ENCODE measurements at regions not wholly inside any gene's neighbourhood (a gene's known extent, or its start where the extent isn't known, plus 50 kb on each side); places are given as distances from the start of the nearest gene placed in this dataset.

GRCh38 chr4:124079174-124079780 lies 633.3 kb downstream of the ANKRD50 start:
- intact Hi-C loops (cut with micrococcal nuclease; ENCODE audit: unreplicated experiment), result no loop called here
- H3K27ac ChIP-seq (ENCODE audit: low read depth, low read length, poor library complexity, severe bottlenecking), result no peak overlapping the region
- BruUV-seq (replicated peaks), result no TSS peak
- H2AFZ ChIP-seq (ENCODE audit: low read length), result no peak overlapping the region
- H3K4me3 ChIP-seq (ENCODE audit: low read depth, low read length, poor library complexity, severe bottlenecking), result no peak overlapping the region
- no peaks in the 10 kb centered on the region for H3K79me2 ChIP-seq (ENCODE audit: insufficient read depth, low read depth, low read length)
- H3K9me3 ChIP-seq (ENCODE audit: low read length), result 0 out of 2 replicates have a peak, but pooled peaks cover 7% of the 10 kb centered on the region
- CTCF ChIA-PET (ENCODE audit: unreplicated experiment), result no interaction called here
- H3K4me1 ChIP-seq (ENCODE audit: insufficient read depth, low read length, poor library complexity, severe bottlenecking), result no peaks in the 10 kb centered on the region
- no peaks in the 10 kb centered on the region for H4K20me1 ChIP-seq (ENCODE audit: insufficient read depth, low read length)
- POLR2A ChIA-PET, result no interaction called here
- no peaks in the 10 kb centered on the region for H3K36me3 ChIP-seq (ENCODE audit: insufficient read depth, low read length)
- no peak overlapping the region for H3K4me2 ChIP-seq (ENCODE audit: low read length)
- no peaks in the 10 kb centered on the region for H3K9me2 ChIP-seq (ENCODE audit: insufficient read depth, low read length)
- no peak for DNase-seq (ENCODE audit: low spot score)
- TF ChIP-seq, protein P1, sequence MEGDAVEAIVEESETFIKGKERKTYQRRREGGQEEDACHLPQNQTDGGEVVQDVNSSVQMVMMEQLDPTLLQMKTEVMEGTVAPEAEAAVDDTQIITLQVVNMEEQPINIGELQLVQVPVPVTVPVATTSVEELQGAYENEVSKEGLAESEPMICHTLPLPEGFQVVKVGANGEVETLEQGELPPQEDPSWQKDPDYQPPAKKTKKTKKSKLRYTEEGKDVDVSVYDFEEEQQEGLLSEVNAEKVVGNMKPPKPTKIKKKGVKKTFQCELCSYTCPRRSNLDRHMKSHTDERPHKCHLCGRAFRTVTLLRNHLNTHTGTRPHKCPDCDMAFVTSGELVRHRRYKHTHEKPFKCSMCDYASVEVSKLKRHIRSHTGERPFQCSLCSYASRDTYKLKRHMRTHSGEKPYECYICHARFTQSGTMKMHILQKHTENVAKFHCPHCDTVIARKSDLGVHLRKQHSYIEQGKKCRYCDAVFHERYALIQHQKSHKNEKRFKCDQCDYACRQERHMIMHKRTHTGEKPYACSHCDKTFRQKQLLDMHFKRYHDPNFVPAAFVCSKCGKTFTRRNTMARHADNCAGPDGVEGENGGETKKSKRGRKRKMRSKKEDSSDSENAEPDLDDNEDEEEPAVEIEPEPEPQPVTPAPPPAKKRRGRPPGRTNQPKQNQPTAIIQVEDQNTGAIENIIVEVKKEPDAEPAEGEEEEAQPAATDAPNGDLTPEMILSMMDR (conservative IDR thresholded peaks at IDR 0.05; ENCODE audit: low read length), result no peak
- TF ChIP-seq EZH2phosphoT487 (IDR thresholded peaks at IDR 0.05; ENCODE audit: borderline replicate concordance, low read depth, low read length), result no peak

DNA sequence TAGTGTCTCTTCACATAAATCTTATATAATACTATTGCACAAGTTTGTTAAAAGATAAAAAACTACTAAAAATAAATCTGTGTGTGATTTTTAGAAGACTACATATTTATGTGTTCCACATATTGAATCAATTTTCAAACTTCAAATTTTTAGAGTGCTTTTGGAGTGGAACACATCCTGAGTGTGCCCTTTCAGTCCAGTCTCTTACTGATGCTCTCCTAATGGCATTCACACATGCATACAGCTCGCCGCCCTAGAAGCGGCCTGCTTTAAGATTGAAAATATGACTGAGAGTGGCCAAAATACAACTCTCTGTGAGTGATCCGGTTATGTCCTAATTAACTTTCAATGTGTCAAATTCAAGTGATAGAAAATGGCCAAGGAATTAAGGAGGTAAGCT lies 628.8 kb downstream of the ANKRD50 start:
- Histone ChIP-seq H3K4me2 (ENCODE audit: low read length) (no peak overlapping the region), H3K9me2 (ENCODE audit: insufficient read depth, low read length) (no peaks in the 10 kb centered on the region), H3K79me2 (ENCODE audit: insufficient read depth, low read depth, low read length) (no peaks in the 10 kb centered on the region), H3K36me3 (ENCODE audit: insufficient read depth, low read length) (no peaks in the 10 kb centered on the region), H3K4me1 (ENCODE audit: insufficient read depth, low read length, poor library complexity, severe bottlenecking) (no peaks in the 10 kb centered on the region), H3K27ac (ENCODE audit: low read depth, low read length, poor library complexity, severe bottlenecking) (no peak overlapping the region), H3K9me3 (ENCODE audit: low read length) (0 out of 2 replicates have a peak, but pooled peaks cover 7% of the 10 kb centered on the region), H2AFZ (ENCODE audit: low read length) (no peak overlapping the region), H4K20me1 (ENCODE audit: insufficient read depth, low read length) (no peaks in the 10 kb centered on the region), H3K4me3 (ENCODE audit: low read depth, low read length, poor library complexity, severe bottlenecking) (no peak overlapping the region)
- intact Hi-C loops (cut with micrococcal nuclease; ENCODE audit: unreplicated experiment), result no loop called here
- no peak for DNase-seq (ENCODE audit: low spot score)
- ChIA-PET CTCF (ENCODE audit: unreplicated experiment) (no interaction called here), POLR2A (interaction anchor here (0.7 kb wide), 1 partner anchor 1559 kb away, joined by 4 read pairs; no protein-coding TSS in a partner anchor)
- BruUV-seq (replicated peaks), result no TSS peak
- TF ChIP-seq, protein P1 (conservative IDR thresholded peaks at IDR 0.05; ENCODE audit: low read length), result no peak
- TF ChIP-seq EZH2phosphoT487 (IDR thresholded peaks at IDR 0.05; ENCODE audit: borderline replicate concordance, low read depth, low read length), result no peak

GRCh38 chr4:124085561-124086180 lies 626.9 kb downstream of the ANKRD50 start:
- TF ChIP-seq EZH2phosphoT487 (IDR thresholded peaks at IDR 0.05; ENCODE audit: borderline replicate concordance, low read depth, low read length), result no peak
- TF ChIP-seq, protein P1 (conservative IDR thresholded peaks at IDR 0.05; ENCODE audit: low read length), result no peak
- H3K27ac ChIP-seq (ENCODE audit: low read depth, low read length, poor library complexity, severe bottlenecking), result no peak overlapping the region
- no peaks in the 10 kb centered on the region for H3K9me2 ChIP-seq (ENCODE audit: insufficient read depth, low read length)
- no peaks in the 10 kb centered on the region for H3K79me2 ChIP-seq (ENCODE audit: insufficient read depth, low read depth, low read length)
- CTCF ChIA-PET (ENCODE audit: unreplicated experiment), result no interaction called here
- 0 out of 2 replicates have a peak, but pooled peaks cover under 1% of the 10 kb centered on the region for H3K9me3 ChIP-seq (ENCODE audit: low read length)
- H3K4me1 ChIP-seq (ENCODE audit: insufficient read depth, low read length, poor library complexity, severe bottlenecking), result no peaks in the 10 kb centered on the region
- intact Hi-C loops (cut with micrococcal nuclease; ENCODE audit: unreplicated experiment), result no loop called here
- H3K4me2 ChIP-seq (ENCODE audit: low read length), result no peak overlapping the region
- no TSS peak for BruUV-seq (replicated peaks)
- no peak overlapping the region for H3K4me3 ChIP-seq (ENCODE audit: low read depth, low read length, poor library complexity, severe bottlenecking)
- H4K20me1 ChIP-seq (ENCODE audit: insufficient read depth, low read length), result no peaks in the 10 kb centered on the region
- POLR2A ChIA-PET, result interaction anchor here (0.9 kb wide), 1 partner anchor 12 kb away, joined by 4 read pairs; no protein-coding TSS in a partner anchor
- H3K36me3 ChIP-seq (ENCODE audit: insufficient read depth, low read length), result no peaks in the 10 kb centered on the region
- no peak overlapping the region for H2AFZ ChIP-seq (ENCODE audit: low read length)
- no peak for DNase-seq (ENCODE audit: low spot score)

Data from OCI-LY7 (cell line).